H1 (cell line): ENCODE measurements at regions not wholly inside any gene's neighbourhood (a gene's known extent, or its start where the extent isn't known, plus 50 kb on each side); places are given as distances from the start of the nearest gene placed in this dataset.

ENCODE experiments used
- CTCF ChIA-PET: fragments of 300-600 bp; sonication (Branson Sonifier 250); formaldehyde crosslinking; loops from one replicate; lab custom pipeline; 2021; ENCODE audit not compliant: partially characterized antibody; lab: Charles Lee
- POLR2A ChIA-PET: fragments of 300-600 bp; sonication (Branson Sonifier 250); formaldehyde crosslinking; loops from one replicate; lab custom pipeline; 2021; ENCODE audit warnings: inconsistent platforms; ENCODE audit not compliant: partially characterized antibody; lab: Charles Lee
- DNase-seq, 2 experiments: peaks; one replicate each; pipeline versions ENCODE4 v3.0.0 to v3.0.0-alpha.2; 2010 to 2022; ENCODE audit warnings: low spot score in 2 of 2, low read depth in 1 of 2, mixed read lengths in 1 of 2
- FAIRE-seq: peaks from 2 replicates; lab custom pipeline; 2011; peaks lifted over from hg19 to GRCh38; lab: Jason Lieb, UNC
- H2AFZ ChIP-seq: 2 replicates; pipeline ENCODE4 v1.8.1; 2012; ENCODE audit warnings: low read length, inconsistent platforms
- H2AK5ac ChIP-seq: 2 replicates; pipeline ENCODE4 v1.6.1; 2013; ENCODE audit warnings: low read depth, low read length
- H2BK120ac ChIP-seq: replicated peaks from 2 replicates; pipeline ENCODE3; 2013; ENCODE audit warnings: low read depth, low read length, inconsistent platforms
- H2BK12ac ChIP-seq: 2 replicates; pipeline ENCODE4 v1.6.1; 2013; ENCODE audit warnings: low read depth, low read length
- H2BK15ac ChIP-seq: 2 replicates; pipeline ENCODE4 v1.6.1; 2013; ENCODE audit warnings: low read length
- H2BK20ac ChIP-seq: 2 replicates; pipeline ENCODE4 v1.6.1; 2013; ENCODE audit warnings: low read length
- H2BK5ac ChIP-seq: 2 replicates; pipeline ENCODE4 v1.6.1; 2013; ENCODE audit warnings: low read depth, low read length
- H3K14ac ChIP-seq: 2 replicates; pipeline ENCODE4 v1.6.1; 2013; ENCODE audit warnings: inconsistent platforms; ENCODE audit not compliant: insufficient read length
- H3K18ac ChIP-seq: 2 replicates; pipeline ENCODE4 v1.6.1; 2013; ENCODE audit warnings: low read length; ENCODE audit errors: extremely low read depth
- H3K23ac ChIP-seq: 2 replicates; pipeline ENCODE4 v1.6.1; 2013; ENCODE audit warnings: inconsistent platforms; ENCODE audit not compliant: insufficient read length
- H3K23me2 ChIP-seq: 2 replicates; pipeline ENCODE4 v1.6.1; 2013; ENCODE audit warnings: low read depth, low read length
- H3K27ac ChIP-seq: 2 replicates; pipeline ENCODE4 v1.6.1; 2011; ENCODE audit warnings: low read depth, low read length, inconsistent platforms
- H3K27me3 ChIP-seq, 4 experiments: replicated peaks in 1 of 4; 1 replicate in 1 of 4; 2 replicates in 3 of 4; pipeline versions ENCODE4 v1.6.1 to v1.8.1; 2011 to 2013; ENCODE audit warnings: low read length in 3 of 4, mild to moderate bottlenecking in 3 of 4, inconsistent platforms in 2 of 4, mixed read lengths in 2 of 4, moderate library complexity in 1 of 4; ENCODE audit not compliant: control insufficient read depth in 3 of 4, insufficient read depth in 3 of 4; ENCODE audit errors: extremely low read depth in 1 of 4
- H3K36me3 ChIP-seq, 4 experiments: 2 replicates each; pipeline versions ENCODE4 v1.6.1 to v1.8.1; 2011 to 2013; ENCODE audit warnings: mild to moderate bottlenecking in 4 of 4, low read length in 3 of 4, moderate library complexity in 2 of 4, control low read depth in 1 of 4, inconsistent platforms in 1 of 4; ENCODE audit not compliant: insufficient read depth in 4 of 4, control insufficient read depth in 2 of 4
- H3K4ac ChIP-seq: replicated peaks from 2 replicates; pipeline ENCODE3; 2013; ENCODE audit warnings: low read length, low read depth, mixed read lengths, inconsistent platforms; ENCODE audit not compliant: insufficient read length
- H3K4me1 ChIP-seq, 4 experiments: replicated peaks in 1 of 4; 1 replicate in 1 of 4; 2 replicates in 3 of 4; pipeline versions ENCODE4 v1.6.1 to v1.8.1; 2011 to 2013; ENCODE audit warnings: low read length in 3 of 4, inconsistent platforms in 2 of 4, mixed read lengths in 1 of 4; ENCODE audit not compliant: insufficient read depth in 4 of 4, control insufficient read depth in 3 of 4
- H3K4me2 ChIP-seq, 2 experiments: 2 replicates each; pipeline versions ENCODE4 v1.6.1 to v1.8.1; 2011 to 2013; ENCODE audit warnings: low read depth in 2 of 2, low read length in 2 of 2, control low read depth in 1 of 2, inconsistent platforms in 1 of 2, mild to moderate bottlenecking in 1 of 2; ENCODE audit not compliant: insufficient read depth in 1 of 2
- H3K4me3 ChIP-seq, 4 experiments: fragments of 200-600, 300-600 bp in 1 of 4; sonication (generic), shearing (Covaris generic), sonication (Bioruptor Twin) in 1 of 4; 2 replicates each; pipeline versions ENCODE4 v1.5.1 to v1.8.1; 2011 to 2016; ENCODE audit warnings: low read length in 4 of 4, low read depth in 3 of 4, control low read depth in 2 of 4, inconsistent platforms in 2 of 4, mild to moderate bottlenecking in 2 of 4, mixed read lengths in 1 of 4, moderate library complexity in 1 of 4; ENCODE audit not compliant: insufficient read depth in 2 of 4; ENCODE audit errors: extremely low read depth in 1 of 4
- H3K56ac ChIP-seq: replicated peaks from 2 replicates; pipeline ENCODE3; 2013; ENCODE audit warnings: low read depth, mild to moderate bottlenecking, mixed read lengths, low read length, inconsistent platforms; ENCODE audit not compliant: insufficient read length
- H3K79me1 ChIP-seq: 2 replicates; pipeline ENCODE4 v1.6.1; 2013; ENCODE audit warnings: low read depth, low read length, control low read depth
- H3K79me2 ChIP-seq, 2 experiments: 2 replicates each; pipeline versions ENCODE4 v1.6.1 to v1.8.1; 2012 to 2013; ENCODE audit warnings: low read length in 2 of 2, mild to moderate bottlenecking in 2 of 2, inconsistent platforms in 1 of 2; ENCODE audit not compliant: insufficient read depth in 2 of 2, control insufficient read depth in 1 of 2
- H3K9ac ChIP-seq, 4 experiments: replicated peaks in 1 of 4; 1 replicate in 1 of 4; 2 replicates in 3 of 4; pipeline versions ENCODE4 v1.6.1 to v1.8.1; 2011 to 2013; ENCODE audit warnings: low read depth in 3 of 4, low read length in 3 of 4, control low read depth in 2 of 4, mild to moderate bottlenecking in 2 of 4, moderate library complexity in 2 of 4, inconsistent platforms in 1 of 4; ENCODE audit errors: extremely low read depth in 1 of 4
- H3K9me3 ChIP-seq, 2 experiments: 2 replicates each; pipeline versions ENCODE4 v1.6.1 to v1.8.1; 2012 to 2013; ENCODE audit warnings: mild to moderate bottlenecking in 2 of 2, moderate library complexity in 2 of 2, control low read depth in 1 of 2, inconsistent platforms in 1 of 2, low read depth in 1 of 2, low read length in 1 of 2, mixed read lengths in 1 of 2; ENCODE audit not compliant: insufficient read depth in 2 of 2
- H4K20me1 ChIP-seq, 2 experiments: replicated peaks in 1 of 2; 2 replicates each; pipeline versions ENCODE3 to v1.8.1; 2011 to 2013; ENCODE audit warnings: inconsistent platforms in 2 of 2, low read length in 2 of 2, mild to moderate bottlenecking in 1 of 2; ENCODE audit not compliant: insufficient read depth in 2 of 2, control insufficient read depth in 1 of 2
- H4K5ac ChIP-seq: 2 replicates; pipeline ENCODE4 v1.6.1; 2013; ENCODE audit warnings: low read length, low read depth, mixed read lengths, inconsistent platforms; ENCODE audit not compliant: insufficient read length
- H4K8ac ChIP-seq: 2 replicates; pipeline ENCODE4 v1.8.0; 2013; ENCODE audit warnings: mild to moderate bottlenecking, moderate library complexity, low read length, inconsistent platforms; ENCODE audit not compliant: insufficient read depth; ENCODE audit errors: extremely low read depth
- H4K91ac ChIP-seq: replicated peaks from 2 replicates; pipeline ENCODE3; 2013; ENCODE audit warnings: low read length, mixed read lengths, inconsistent platforms; ENCODE audit not compliant: insufficient read length
- CHD2 ChIP-seq: IDR thresholded peaks from 2 replicates; pipeline ENCODE4 v1.6.1; 2012; ENCODE audit warnings: low read length, improper control_type of control experiment
- CTBP2 ChIP-seq: IDR thresholded peaks from 2 replicates; pipeline ENCODE4 v1.7.0; 2011; ENCODE audit warnings: borderline replicate concordance, mild to moderate bottlenecking, moderate library complexity, mixed read lengths, low read length; ENCODE audit not compliant: insufficient read depth, insufficient read length
- EP300 ChIP-seq, 2 experiments: IDR thresholded peaks; 1 replicate in 1 of 2; 2 replicates in 1 of 2; pipeline ENCODE4 v1.6.1; 2011 to 2012; ENCODE audit warnings: low read depth in 2 of 2, low read length in 2 of 2, mild to moderate bottlenecking in 2 of 2, borderline replicate concordance in 1 of 2, inconsistent platforms in 1 of 2, moderate library complexity in 1 of 2
- EZH2 ChIP-seq: fragments of 200-600 bp; sonication (generic); IDR thresholded peaks from 2 replicates; pipeline ENCODE4 v1.7.1; 2012; ENCODE audit warnings: low read depth, mild to moderate bottlenecking, moderate library complexity, low read length, inconsistent platforms; ENCODE audit not compliant: severe bottlenecking
- JUND ChIP-seq: IDR thresholded peaks from 2 replicates; pipeline ENCODE4 v1.6.1; 2011; ENCODE audit warnings: mild to moderate bottlenecking, improper control_type of control experiment, low read length
- PHF8 ChIP-seq: fragments of 200-600 bp; sonication (generic); conservative IDR thresholded peaks from 2 replicates; pipeline ENCODE4 v1.7.1; 2012; ENCODE audit warnings: low read depth, mild to moderate bottlenecking, inconsistent platforms, low read length, moderate library complexity
- POLR2A ChIP-seq, 2 experiments: IDR thresholded peaks; 1 replicate in 1 of 2; 2 replicates in 1 of 2; pipeline ENCODE4 v1.6.1; 2011; ENCODE audit warnings: low read depth in 2 of 2, low read length in 2 of 2, mild to moderate bottlenecking in 2 of 2; ENCODE audit errors: control extremely low read depth in 1 of 2
- RNF2 ChIP-seq: fragments of 200-900, 300-1000 bp; sonication (generic); IDR thresholded peaks from 2 replicates; pipeline ENCODE4 v1.7.1; 2016; ENCODE audit warnings: borderline replicate concordance, low read depth, mild to moderate bottlenecking, antibody characterized with exemption, low read length; ENCODE audit not compliant: poor library complexity, severe bottlenecking; ENCODE audit errors: missing control alignments
- RXRA ChIP-seq: IDR thresholded peaks from 2 replicates; pipeline ENCODE4 v1.6.1; 2011; ENCODE audit warnings: low read depth, mild to moderate bottlenecking, low read length, moderate library complexity; ENCODE audit not compliant: insufficient read depth
- SAP30 ChIP-seq: fragments of 300-600 bp; sonication (generic); IDR thresholded peaks from 2 replicates; pipeline ENCODE4 v1.7.1; 2012; ENCODE audit warnings: low read length, moderate library complexity, mild to moderate bottlenecking, inconsistent platforms; ENCODE audit not compliant: insufficient read depth, insufficient replicate concordance
- SP1 ChIP-seq: IDR thresholded peaks from 2 replicates; pipeline ENCODE4 v1.6.1; 2011; ENCODE audit warnings: low read depth, low read length
- TBP ChIP-seq: IDR thresholded peaks from 2 replicates; pipeline ENCODE4 v1.6.1; 2011; ENCODE audit warnings: low read depth, low read length, improper control_type of control experiment
- TEAD4 ChIP-seq: IDR thresholded peaks from 2 replicates; pipeline ENCODE4 v1.6.1; 2012; ENCODE audit warnings: low read depth, low read length, inconsistent platforms, mixed read lengths
- YY1 ChIP-seq: IDR thresholded peaks from 2 replicates; pipeline ENCODE4 v1.6.1; 2011; ENCODE audit warnings: low read depth, mild to moderate bottlenecking, low read length
- ZNF274 ChIP-seq: IDR thresholded peaks from 2 replicates; pipeline ENCODE4 v1.7.0; 2012; ENCODE audit warnings: low read length, borderline replicate concordance; ENCODE audit errors: extremely low read depth
- WGBS, 2 experiments: shearing (Covaris generic) in 1 of 2; methylation state at CpG; one replicate each; pipeline versions ENCODE4 v1.1.6 to v1.1.7; 2013 to 2015; ENCODE audit warnings: low lambda C conversion rate in 2 of 2, mixed read lengths in 2 of 2, inconsistent platforms in 1 of 2, low coverage in 1 of 2, missing lambda C conversion rate in 1 of 2; ENCODE audit not compliant: insufficient replicate concordance in 2 of 2, insufficient coverage in 1 of 2, insufficient read length in 1 of 2; ENCODE audit errors: extremely low coverage in 1 of 2, missing lambda C conversion rate in 1 of 2; 5-methylcytosine and 5-hydroxymethylcytosine counted together

DNA sequence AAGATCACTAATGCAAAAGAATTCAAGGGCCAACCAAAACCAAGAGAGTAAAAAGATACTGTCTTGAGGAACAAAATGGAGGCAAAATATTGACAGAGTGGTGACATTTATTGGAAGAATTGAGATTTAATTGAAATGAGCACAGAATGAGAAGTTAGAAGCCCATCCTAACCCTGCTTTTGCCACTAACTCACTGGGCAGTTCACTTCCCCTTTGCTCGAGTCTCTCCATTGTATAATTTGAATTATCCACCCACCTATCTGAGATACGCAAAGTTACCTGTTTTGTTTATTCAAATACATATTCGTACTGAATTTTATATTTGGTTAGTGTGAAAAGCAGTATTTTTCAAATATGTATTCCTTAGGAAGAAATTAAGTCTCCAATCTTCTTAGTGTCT is 204.5 kb upstream of the PRDM1 start:
- H2AK5ac ChIP-seq: no peak overlapping the region
- DNase-seq (no peak), FAIRE-seq (no peak)
- H4K20me1 ChIP-seq: no peaks in the 10 kb centered on the region
- H2BK12ac ChIP-seq: no peak overlapping the region
- no peak overlapping the region for H3K9ac ChIP-seq
- no peak overlapping the region for H2BK120ac ChIP-seq
- H3K4me3 ChIP-seq: no peak overlapping the region
- H3K4me2 ChIP-seq: no peak overlapping the region
- no peaks in the 10 kb centered on the region for H3K9me3 ChIP-seq
- H3K27ac ChIP-seq: no peak overlapping the region
- H4K8ac ChIP-seq: no peak overlapping the region
- WGBS, 2 experiments: 90% methylated on average over 3 of the region's 3 CpGs; no CpG with 5 or more reads in 1 of the 2 experiments
- no peak overlapping the region for H2BK20ac ChIP-seq
- CTCF ChIA-PET: interaction anchor here (0.5 to 1.2 kb wide), 3 partner anchors 46 to 1142 kb away, joined by 3 read pairs; no protein-coding TSS in a partner anchor
- H3K79me1 ChIP-seq: no peaks in the 10 kb centered on the region
- H3K56ac ChIP-seq: no peak overlapping the region
- no peak overlapping the region for H3K14ac ChIP-seq
- H3K36me3 ChIP-seq: no peaks in the 10 kb centered on the region
- H4K91ac ChIP-seq: no peak overlapping the region
- no peak overlapping the region for H3K23ac ChIP-seq
- no peak overlapping the region for H4K5ac ChIP-seq
- no peaks in the 10 kb centered on the region for H3K79me2 ChIP-seq
- no peak overlapping the region for H3K4ac ChIP-seq
- H3K23me2 ChIP-seq: no peaks in the 10 kb centered on the region; the same call in 1 of the 2 replicates
- H3K4me1 ChIP-seq: no peaks in the 10 kb centered on the region
- no peak overlapping the region for H2AFZ ChIP-seq
- H3K18ac ChIP-seq: no peak overlapping the region
- no peak overlapping the region for H2BK15ac ChIP-seq
- H3K27me3 ChIP-seq: no peaks in the 10 kb centered on the region; a peak in 1 of 7 replicates
- no peak overlapping the region for H2BK5ac ChIP-seq
- POLR2A ChIA-PET: no interaction called here
- TF ChIP-seq EP300 (IDR thresholded peaks at IDR 0.05; ENCODE audit: borderline replicate concordance in 1 of 2, low read depth in 2 of 2, low read length in 2 of 2) (no peak), SP1 (no peak), YY1 (no peak), POLR2A (IDR thresholded peaks at IDR 0.05; ENCODE audit: control extremely low read depth in 1 of 2, low read depth in 2 of 2, low read length in 2 of 2) (no peak), TEAD4 (no peak), EZH2 (no peak), RXRA (no peak), PHF8 (no peak), CTBP2 (no peak), JUND (no peak), SAP30 (no peak), CHD2 (no peak), TBP (no peak), RNF2 (no peak), ZNF274 (no peak)
